HepG2 (cell line): ENCODE measurements at regions not wholly inside any gene's neighbourhood (a gene's known extent, or its start where the extent isn't known, plus 50 kb on each side); places are given as distances from the start of the nearest gene placed in this dataset.

Experiments
- ATAC-seq: fragments of 200-7000 bp; cut with Tn5 transposase; 3 replicates; pipeline ENCODE4 v1.9.1; 2020; ENCODE audit warnings: mild to moderate bottlenecking, moderate library complexity
- BruUV-seq: library from RNA; stranded (reverse); fragments of 400-500 nt; replicated peaks from 2 replicates; lab custom pipeline; 2021; lab: Mats Ljungman, UMichigan
- CTCF ChIA-PET: fragments of 300-600 bp; formaldehyde crosslinking; extraction: SDS; loops from one replicate; lab custom pipeline; 2021; ENCODE audit warnings: low total read pairs, inconsistent platforms, low intra/inter-chr PET ratio; lab: Yijun Ruan, JAX
- POLR2A ChIA-PET: fragments of 350-600 bp; sonication (Branson Sonifier 250); formaldehyde crosslinking; loops from one replicate; lab custom pipeline; 2020; ENCODE audit warnings: antibody characterized with exemption, inconsistent platforms; lab: Yijun Ruan, JAX
- DNase-seq: peaks from one replicate; pipeline ENCODE4 v3.0.0-alpha.2; 2015; ENCODE audit warnings: low spot score
- FAIRE-seq: peaks from 3 replicates; lab custom pipeline; 2011; peaks lifted over from hg19 to GRCh38; lab: Jason Lieb, UNC
- H2AFZ ChIP-seq: one replicate; pipeline ENCODE4 v1.6.1; 2011; ENCODE audit warnings: low read length, inconsistent platforms
- H3K27ac ChIP-seq: fragments of 300-600 bp; 3 replicates; pipeline ENCODE4 v1.8.0; 2011; ENCODE audit warnings: mixed run types, mild to moderate bottlenecking, mixed read lengths, low read length, inconsistent platforms; ENCODE audit not compliant: insufficient read depth; ENCODE audit errors: extremely low read length
- H3K27me3 ChIP-seq, 2 experiments: fragments of 200-600 bp in 1 of 2; 2 replicates in 1 of 2; 3 replicates in 1 of 2; pipeline versions ENCODE4 v1.6.0 to v1.8.0; 2011; ENCODE audit warnings: low read length in 2 of 2, mild to moderate bottlenecking in 2 of 2, moderate library complexity in 2 of 2, inconsistent platforms in 1 of 2; ENCODE audit not compliant: insufficient read depth in 2 of 2, control insufficient read depth in 1 of 2
- H3K36me3 ChIP-seq, 2 experiments: fragments of 200-600 bp in 1 of 2; replicated peaks in 1 of 2; 2 replicates in 1 of 2; 3 replicates in 1 of 2; pipeline versions ENCODE4 v1.5.1 to v1.8.0; 2011; ENCODE audit warnings: low read length in 2 of 2, inconsistent platforms in 1 of 2; ENCODE audit not compliant: insufficient read depth in 2 of 2, control insufficient read depth in 1 of 2
- H3K4me1 ChIP-seq: 2 replicates; pipeline ENCODE4 v1.5.1; 2012; ENCODE audit warnings: low read length, inconsistent platforms; ENCODE audit not compliant: insufficient read depth
- H3K4me2 ChIP-seq: 2 replicates; pipeline ENCODE4 v1.6.0; 2011; ENCODE audit warnings: low read depth, low read length, inconsistent platforms
- H3K4me3 ChIP-seq, 3 experiments: fragments of 200-600 bp in 1 of 3; sonication (generic), shearing (Covaris generic) in 1 of 3; replicated peaks in 1 of 3; 2 replicates each; pipeline ENCODE4 v1.5.1; 2011 to 2016; ENCODE audit warnings: low read length in 3 of 3, inconsistent platforms in 2 of 3, low read depth in 2 of 3, mild to moderate bottlenecking in 2 of 3, control low read depth in 1 of 3, mixed read lengths in 1 of 3; ENCODE audit not compliant: insufficient read depth in 1 of 3
- H3K79me2 ChIP-seq: one replicate; pipeline ENCODE4 v1.6.1; 2011; ENCODE audit warnings: low read length, inconsistent platforms; ENCODE audit not compliant: insufficient read depth
- H3K9ac ChIP-seq: 2 replicates; pipeline ENCODE4 v1.6.0; 2011; ENCODE audit warnings: mild to moderate bottlenecking, low read depth, low read length, inconsistent platforms; ENCODE audit not compliant: insufficient read depth
- H3K9me3 ChIP-seq: 2 replicates; pipeline ENCODE4 v1.5.1; 2012; ENCODE audit warnings: mild to moderate bottlenecking, low read length
- H4K20me1 ChIP-seq: 2 replicates; pipeline ENCODE4 v1.6.0; 2011; ENCODE audit warnings: inconsistent platforms, mild to moderate bottlenecking, low read length, moderate library complexity; ENCODE audit not compliant: insufficient read depth
- CEBPB ChIP-seq: IDR thresholded peaks from 2 replicates; pipeline ENCODE4 v1.6.1; 2011; ENCODE audit warnings: low read depth, low read length, improper control_type of control experiment, borderline replicate concordance
- ETV5 ChIP-seq: IDR thresholded peaks from 2 replicates; pipeline ENCODE4 v1.6.1; 2018; ENCODE audit warnings: missing biosample characterization, missing genetic modification reagents, inconsistent platforms, borderline replicate concordance
- GLMP ChIP-seq: sonication (generic); formaldehyde crosslinking; IDR thresholded peaks from 2 replicates; pipeline ENCODE4 v1.9.0; 2021; ENCODE audit warnings: missing genetic modification reagents, mild to moderate bottlenecking, borderline replicate concordance
- HDAC2 ChIP-seq: sonication (generic); formaldehyde crosslinking; IDR thresholded peaks from 2 replicates; pipeline ENCODE4 v1.4.0; 2020; ENCODE audit warnings: missing genetic modification reagents
- HOXD1 ChIP-seq: sonication (generic); formaldehyde crosslinking; IDR thresholded peaks from 2 replicates; pipeline ENCODE4 v1.5.0; 2020; ENCODE audit warnings: missing genetic modification reagents
- KDM4B ChIP-seq: sonication (generic); formaldehyde crosslinking; IDR thresholded peaks from 2 replicates; pipeline ENCODE4 v1.4.0; 2020; ENCODE audit warnings: missing genetic modification reagents
- KLF11 ChIP-seq: IDR thresholded peaks from 2 replicates; pipeline ENCODE4 v1.6.1; 2016; ENCODE audit warnings: missing compliant biosample characterization
- MED1 ChIP-seq: sonication (generic); formaldehyde crosslinking; IDR thresholded peaks from 2 replicates; pipeline ENCODE4 v1.4.0; 2020; ENCODE audit warnings: missing genetic modification reagents
- MLXIP ChIP-seq: sonication (generic); formaldehyde crosslinking; IDR thresholded peaks from 2 replicates; pipeline ENCODE4 v1.9.0; 2021; ENCODE audit warnings: missing genetic modification reagents, borderline replicate concordance
- NFYB ChIP-seq: sonication (generic); formaldehyde crosslinking; IDR thresholded peaks from 2 replicates; pipeline ENCODE4 v1.4.0; 2020; ENCODE audit warnings: missing genetic modification reagents
- SIN3A ChIP-seq: IDR thresholded peaks from 2 replicates; pipeline ENCODE4 v1.6.1; 2011; ENCODE audit warnings: low read depth, mild to moderate bottlenecking, control low read depth, low read length, borderline replicate concordance
- SKI ChIP-seq: fragments of 450-650 bp; IDR thresholded peaks from one replicate; pipeline ENCODE4 v1.6.1; 2018; ENCODE audit warnings: mild to moderate bottlenecking; ENCODE audit not compliant: partially characterized antibody
- ZFY ChIP-seq: sonication (generic); formaldehyde crosslinking; IDR thresholded peaks from 2 replicates; pipeline ENCODE4 v1.4.0; 2020; ENCODE audit warnings: missing genetic modification reagents
- ZNF143 ChIP-seq: sonication (generic); formaldehyde crosslinking; IDR thresholded peaks from 2 replicates; pipeline ENCODE4 v1.4.0; 2020; ENCODE audit warnings: missing genetic modification reagents
- ZNF207 ChIP-seq: fragments of 450-650 bp; IDR thresholded peaks from 2 replicates; pipeline ENCODE4 v1.6.1; 2016; ENCODE audit warnings: antibody characterized with exemption, borderline replicate concordance
- ZNF329 ChIP-seq: sonication (generic); formaldehyde crosslinking; IDR thresholded peaks from 2 replicates; pipeline ENCODE4 v1.9.0; 2021; ENCODE audit warnings: low read depth, mild to moderate bottlenecking, missing genetic modification reagents
- ZNF687 ChIP-seq: sonication (generic); formaldehyde crosslinking; IDR thresholded peaks from 2 replicates; pipeline ENCODE4 v1.5.1; 2020; ENCODE audit warnings: mild to moderate bottlenecking, missing genetic modification reagents, moderate library complexity
- ZNF720 ChIP-seq: sonication (generic); formaldehyde crosslinking; IDR thresholded peaks from 2 replicates; pipeline ENCODE4 v1.4.0; 2020; ENCODE audit warnings: missing genetic modification reagents
- ZNF766 ChIP-seq: sonication (generic); formaldehyde crosslinking; IDR thresholded peaks from 2 replicates; pipeline ENCODE4 v1.5.0; 2020; ENCODE audit warnings: missing genetic modification reagents, borderline replicate concordance
- ZSCAN25 ChIP-seq: sonication (generic); formaldehyde crosslinking; IDR thresholded peaks from 2 replicates; pipeline ENCODE4 v1.8.0; 2022; ENCODE audit warnings: mild to moderate bottlenecking, missing genetic modification reagents
- WGBS: methylation state at CpG from one replicate; pipeline ENCODE4 v1.1.6; 2017; ENCODE audit warnings: low lambda C conversion rate; 5-methylcytosine and 5-hydroxymethylcytosine counted together
- in situ Hi-C: cut with HindIII; loops from 2 replicates; pipeline ENCODE4 v1.10.0; 2017; ENCODE audit warnings: low pct_unique_long_range_greater_than_20kb; ENCODE audit not compliant: extremely low pct_ligation_motif_present
- intact Hi-C: fragments of 100-400 bp; cut with micrococcal nuclease; formaldehyde crosslinking; loops from one replicate; pipeline ENCODE4 v1.10.0; 2022; ENCODE audit not compliant: unreplicated experiment

- ChIA-PET POLR2A (no interaction called here), CTCF (no interaction called here)
- in situ Hi-C loops = no loop called here
- ATAC-seq = no peak
- intact Hi-C loops = no loop called here
- WGBS = 15% methylated on average over 4 of the region's 4 CpGs
- Histone ChIP-seq H3K9me3 (no peaks in the 10 kb centered on the region), H4K20me1 (no peaks in the 10 kb centered on the region), H3K4me2 (no peak overlapping the region), H3K27me3 (peaks cover 2 to 23% of the 10 kb centered on the region in 2 experiments; a peak in 4 of 5 replicates), H3K27ac (no peak overlapping the region), H3K4me3 (no peak overlapping the region), H2AFZ (no peak overlapping the region), H3K79me2 (no peaks in the 10 kb centered on the region), H3K4me1 (peaks cover 53% of the 10 kb centered on the region), H3K9ac (no peak overlapping the region), H3K36me3 (no peaks in the 10 kb centered on the region)
- peak; percentile 43 for DNase-seq
- BruUV-seq = no TSS peak
- no peak for FAIRE-seq
- TF ChIP-seq MED1 (CRISPR knock-in tag) (no peak), ZNF766 (no peak), ETV5 (no peak), ZNF329 (no peak), ZNF207 (no peak), ZNF143 (CRISPR knock-in tag) (no peak), SIN3A (no peak), KDM4B (CRISPR knock-in tag) (no peak), HOXD1 (CRISPR knock-in tag) (no peak), KLF11 (CRISPR knock-in tag) (no peak), HDAC2 (CRISPR knock-in tag) (no peak), NFYB (CRISPR knock-in tag) (no peak), SKI (peak; percentile 59), MLXIP (CRISPR knock-in tag) (no peak), ZNF720 (no peak), GLMP (CRISPR knock-in tag) (no peak), ZNF687 (CRISPR knock-in tag) (no peak), CEBPB (peak; percentile 50; the same call in 1 of the 2 replicates), ZSCAN25 (no peak), ZFY (no peak)
Observed at GRCh38 chr3:194030372-194030771, 105.6 kb upstream of the HES1 start.
